HFF-Myc (cell line): ENCODE measurements at regions not wholly inside any gene's neighbourhood (a gene's known extent, or its start where the extent isn't known, plus 50 kb on each side); places are given as distances from the start of the nearest gene placed in this dataset.
"Not testable (repeated sequence)": the region's sequence is repeated elsewhere in the genome, so short reads cannot be mapped to it uniquely, and the experiment has no call there.

ENCODE experiments used
- DNase-seq: peaks from one replicate; pipeline ENCODE4 v3.0.0-alpha.2; 2011; ENCODE audit warnings: low read depth; ENCODE audit errors: extremely low read depth
- H3K4me3 ChIP-seq: replicated peaks from 2 replicates; pipeline ENCODE4 v1.5.1; 2011; ENCODE audit warnings: low read depth, mild to moderate bottlenecking, control low read depth, low read length
- CTCF ChIP-seq: IDR thresholded peaks from 2 replicates; pipeline ENCODE4 v1.5.1; 2012; ENCODE audit warnings: mild to moderate bottlenecking, low read depth, low read length, control low read depth; ENCODE audit errors: missing control alignments

GRCh38 chr5:90093751-90094485, 315.6 kb downstream of the CETN3 start:
- TF ChIP-seq CTCF, result no peak
- no peak overlapping the region for H3K4me3 ChIP-seq
- no peak for DNase-seq

GRCh38 chr5:90092734-90093133, 316.8 kb downstream of the CETN3 start:
- no peak for TF ChIP-seq CTCF
- no peak for DNase-seq
- H3K4me3 ChIP-seq, result no peak overlapping the region

GRCh38 chr5:90084342-90084741, 325.2 kb downstream of the CETN3 start:
- no peak for DNase-seq
- H3K4me3 ChIP-seq, result no peak overlapping the region
- TF ChIP-seq CTCF, result no peak

GRCh38 chr5:90073026-90073570, 336.5 kb downstream of the CETN3 start:
- H3K4me3 ChIP-seq, DNase-seq: not testable (repeated sequence)

- H3K4me3 ChIP-seq, result no peak overlapping the region
- TF ChIP-seq CTCF, result no peak
- DNase-seq, result no peak
These were observed 337.9 kb downstream of the CETN3 start for GRCh38 chr5:90071656-90072055.

GRCh38 chr5:90071066-90071465, 338.5 kb downstream of the CETN3 start:
- TF ChIP-seq CTCF, result no peak
- H3K4me3 ChIP-seq, result no peak overlapping the region
- no peak for DNase-seq

GRCh38 chr5:90066920-90067319, 342.6 kb downstream of the CETN3 start:
- no peak overlapping the region for H3K4me3 ChIP-seq
- no peak for TF ChIP-seq CTCF
- DNase-seq, result no peak
